HepG2 (cell line): ENCODE measurements at regions not wholly inside any gene's neighbourhood (a gene's known extent, or its start where the extent isn't known, plus 50 kb on each side); places are given as distances from the start of the nearest gene placed in this dataset.

Source experiments
- FOXM1 ChIP-seq: sonication (generic); formaldehyde crosslinking; IDR thresholded peaks from 2 replicates; pipeline ENCODE4 v1.5.0; 2020; ENCODE audit warnings: missing genetic modification reagents
- NR2F6 ChIP-seq, 2 experiments: IDR thresholded peaks; 2 replicates each; pipeline ENCODE4 v1.6.1; 2016; ENCODE audit warnings: antibody characterized with exemption in 1 of 2, mild to moderate bottlenecking in 1 of 2
- SIX4 ChIP-seq: sonication (generic); formaldehyde crosslinking; IDR thresholded peaks from 2 replicates; pipeline ENCODE4 v1.4.0; 2020; ENCODE audit warnings: missing genetic modification reagents
- TCF7 ChIP-seq: sonication (generic); IDR thresholded peaks from 2 replicates; pipeline ENCODE4 v1.6.1; 2016; ENCODE audit warnings: antibody characterized with exemption, low read depth
- ZC3H4 ChIP-seq: sonication (generic); formaldehyde crosslinking; IDR thresholded peaks from 2 replicates; pipeline ENCODE4 v1.4.0; 2020; ENCODE audit warnings: missing genetic modification reagents, borderline replicate concordance
- ZNF605 ChIP-seq: sonication (generic); formaldehyde crosslinking; IDR thresholded peaks from 2 replicates; pipeline ENCODE4 v1.8.0; 2022; ENCODE audit warnings: mild to moderate bottlenecking, missing genetic modification reagents

DNA sequence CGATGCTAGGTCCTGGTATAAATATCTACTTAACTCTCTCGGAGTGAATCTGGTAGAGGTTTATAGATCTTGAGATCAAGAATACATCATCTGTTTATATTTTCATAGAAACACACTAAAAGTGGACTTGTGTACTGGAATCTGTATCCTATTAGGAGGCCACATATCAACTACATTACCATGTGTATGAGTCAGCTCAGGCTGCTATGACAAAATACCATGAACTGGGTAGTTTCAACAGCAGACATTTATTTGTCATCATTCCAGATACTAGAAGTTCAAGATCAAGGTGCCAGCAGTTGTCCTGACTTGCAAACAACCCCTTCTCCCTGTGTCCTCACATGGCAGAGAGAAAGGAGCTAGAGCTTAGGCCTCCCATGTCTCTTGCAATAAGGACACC, 113.9 kb upstream of the PFKP start:
- TF ChIP-seq ZC3H4 (CRISPR knock-in tag) (no peak), TCF7 (no peak), NR2F6 (IDR thresholded peaks at IDR 0.05) (no peak), NR2F6 (CRISPR knock-in tag; IDR thresholded peaks at IDR 0.05) (no peak), ZNF605 (CRISPR knock-in tag) (no peak), SIX4 (CRISPR knock-in tag) (no peak), FOXM1 (no peak)
